ENCODE measurements at regions not wholly inside any gene's neighbourhood (a gene's known extent, or its start where the extent isn't known, plus 50 kb on each side); places are given as distances from the start of the nearest gene placed in this dataset.
A peak's percentile ranks its signal among the peaks of the same experiment; 100 is the strongest.

DNA sequence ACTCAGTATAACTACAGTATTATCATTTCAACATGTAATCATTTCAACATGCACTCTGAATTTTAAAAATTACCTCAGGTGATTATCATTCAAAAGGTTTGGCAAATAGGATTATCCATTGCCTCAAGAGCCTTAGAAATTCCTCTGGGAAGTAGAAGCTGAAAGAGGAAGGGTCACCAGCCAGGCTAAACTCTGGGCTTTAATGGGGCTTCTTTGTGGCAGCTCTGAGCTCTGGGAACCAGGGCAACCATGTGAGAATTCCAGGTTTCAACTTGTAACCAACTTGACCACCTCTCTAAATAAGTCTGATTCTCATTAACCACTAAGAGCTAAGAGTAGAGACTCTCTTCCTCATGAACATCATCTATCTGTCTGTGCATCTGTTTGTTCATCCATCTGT lies 117.2 kb upstream of the MED14 start:
- Histone ChIP-seq H3K18ac (ENCODE audit: extremely low read depth, low read length) (no peak overlapping the region; the same call in 1 of the 2 replicates), H3K4me2 (ENCODE audit: insufficient read depth in 1 of 2, low read depth in 2 of 2, low read length in 2 of 2) (peak overlapping the region in 1 of 2 experiments; percentile 39; a peak in 3 of 4 replicates), H3K23ac (ENCODE audit: insufficient read length) (no peak overlapping the region), H3K9me3 (ENCODE audit: insufficient read depth in 2 of 2, low read depth in 1 of 2, low read length in 1 of 2) (no peaks in the 10 kb centered on the region), H3K27me3 (replicated peaks in 1 of 4; ENCODE audit: control insufficient read depth in 3 of 4, extremely low read depth in 1 of 4, insufficient read depth in 3 of 4, low read length in 3 of 4) (no peaks in the 10 kb centered on the region), H2BK20ac (ENCODE audit: low read length) (no peak overlapping the region), H2AK5ac (ENCODE audit: low read depth, low read length) (no peak overlapping the region), H2BK5ac (ENCODE audit: low read depth, low read length) (peak overlapping the region; percentile 73; the same call in 1 of the 2 replicates), H3K9ac (replicated peaks in 1 of 4; ENCODE audit: extremely low read depth in 1 of 4, low read depth in 3 of 4, low read length in 3 of 4) (no peak overlapping the region), H2AFZ (ENCODE audit: low read length) (no peak overlapping the region), H4K5ac (ENCODE audit: insufficient read length, low read depth, low read length) (peak overlapping the region; percentile 95), H3K23me2 (ENCODE audit: low read depth, low read length) (0 out of 2 replicates have a peak, but pooled peaks cover 1% of the 10 kb centered on the region), H3K4ac (replicated peaks; ENCODE audit: insufficient read length, low read depth, low read length) (peak overlapping the region; percentile 94), H3K14ac (ENCODE audit: insufficient read length) (no peak overlapping the region), H3K79me2 (ENCODE audit: control insufficient read depth in 1 of 2, insufficient read depth in 2 of 2, low read length in 2 of 2) (no peaks in the 10 kb centered on the region), H3K56ac (replicated peaks; ENCODE audit: insufficient read length, low read depth, low read length) (no peak overlapping the region), H4K91ac (replicated peaks; ENCODE audit: insufficient read length, low read length) (peak overlapping the region; percentile 84), H4K20me1 (replicated peaks in 1 of 2; ENCODE audit: control insufficient read depth in 1 of 2, insufficient read depth in 2 of 2, low read length in 2 of 2) (no peaks in the 10 kb centered on the region), H3K4me3 (ENCODE audit: extremely low read depth in 1 of 4, insufficient read depth in 2 of 4, low read depth in 3 of 4, low read length in 4 of 4) (peak overlapping the region in 1 of 4 experiments; percentile 29; a peak in 1 of 8 replicates), H2BK12ac (ENCODE audit: low read depth, low read length) (no peak overlapping the region; the same call in 1 of the 2 replicates), H3K4me1 (replicated peaks in 1 of 4; ENCODE audit: control insufficient read depth in 3 of 4, insufficient read depth in 4 of 4, low read length in 3 of 4) (peaks cover 0 to 10% (median 4%) of the 10 kb centered on the region in 4 experiments; a peak in 3 of 7 replicates), H3K36me3 (ENCODE audit: control insufficient read depth in 2 of 4, insufficient read depth in 4 of 4, low read length in 3 of 4) (no peaks in the 10 kb centered on the region), H3K79me1 (ENCODE audit: low read depth, low read length) (no peaks in the 10 kb centered on the region), H4K8ac (ENCODE audit: extremely low read depth, insufficient read depth, low read length) (no peak overlapping the region), H2BK120ac (replicated peaks; ENCODE audit: low read depth, low read length) (peak overlapping the region; percentile 92), H3K27ac (ENCODE audit: low read depth, low read length) (peak overlapping the region; percentile 38; the same call in 1 of the 2 replicates), H2BK15ac (ENCODE audit: low read length) (no peak overlapping the region)
- POLR2A ChIA-PET (ENCODE audit: partially characterized antibody) = interaction anchor here (0.8 kb wide), 1 partner anchor 19 kb away, joined by 3 read pairs; no protein-coding TSS in a partner anchor
- peak; percentile 86 for FAIRE-seq
- no peak for DNase-seq (ENCODE audit: low read depth in 1 of 2, low spot score in 2 of 2)
- CTCF ChIA-PET (ENCODE audit: partially characterized antibody) = no interaction called here
- TF ChIP-seq SIN3A (conservative IDR thresholded peaks at IDR 0.05 in 1 of 2, IDR thresholded peaks at IDR 0.05 in 1 of 2; ENCODE audit: low read depth in 1 of 2, low read length in 2 of 2) = no peak
- TF ChIP-seq KDM4A (IDR thresholded peaks at IDR 0.05; ENCODE audit: low read depth, low read length, severe bottlenecking) = no peak
- TF ChIP-seq BRCA1 (IDR thresholded peaks at IDR 0.05; ENCODE audit: low read depth, low read length) = no peak
- no peak for TF ChIP-seq MAFK (IDR thresholded peaks at IDR 0.05; ENCODE audit: low read depth, low read length)
- TF ChIP-seq, protein P1, sequence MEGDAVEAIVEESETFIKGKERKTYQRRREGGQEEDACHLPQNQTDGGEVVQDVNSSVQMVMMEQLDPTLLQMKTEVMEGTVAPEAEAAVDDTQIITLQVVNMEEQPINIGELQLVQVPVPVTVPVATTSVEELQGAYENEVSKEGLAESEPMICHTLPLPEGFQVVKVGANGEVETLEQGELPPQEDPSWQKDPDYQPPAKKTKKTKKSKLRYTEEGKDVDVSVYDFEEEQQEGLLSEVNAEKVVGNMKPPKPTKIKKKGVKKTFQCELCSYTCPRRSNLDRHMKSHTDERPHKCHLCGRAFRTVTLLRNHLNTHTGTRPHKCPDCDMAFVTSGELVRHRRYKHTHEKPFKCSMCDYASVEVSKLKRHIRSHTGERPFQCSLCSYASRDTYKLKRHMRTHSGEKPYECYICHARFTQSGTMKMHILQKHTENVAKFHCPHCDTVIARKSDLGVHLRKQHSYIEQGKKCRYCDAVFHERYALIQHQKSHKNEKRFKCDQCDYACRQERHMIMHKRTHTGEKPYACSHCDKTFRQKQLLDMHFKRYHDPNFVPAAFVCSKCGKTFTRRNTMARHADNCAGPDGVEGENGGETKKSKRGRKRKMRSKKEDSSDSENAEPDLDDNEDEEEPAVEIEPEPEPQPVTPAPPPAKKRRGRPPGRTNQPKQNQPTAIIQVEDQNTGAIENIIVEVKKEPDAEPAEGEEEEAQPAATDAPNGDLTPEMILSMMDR (IDR thresholded peaks at IDR 0.05; ENCODE audit: control extremely low read depth in 1 of 3, insufficient read depth in 1 of 3, low read depth in 1 of 3, low read length in 3 of 3) = no peak
- TF ChIP-seq CBX5 (IDR thresholded peaks at IDR 0.05; ENCODE audit: low read depth, low read length) = no peak
- TF ChIP-seq POU5F1 (IDR thresholded peaks at IDR 0.05; ENCODE audit: low read depth, low read length) = no peak
- TF ChIP-seq YY1 (IDR thresholded peaks at IDR 0.05; ENCODE audit: low read depth, low read length) = no peak
- no peak for TF ChIP-seq RBBP5 (IDR thresholded peaks at IDR 0.05; ENCODE audit: borderline replicate concordance, low read depth, low read length)
- TF ChIP-seq TEAD4 (IDR thresholded peaks at IDR 0.05; ENCODE audit: low read depth, low read length) = no peak
- TF ChIP-seq TCF12 (IDR thresholded peaks at IDR 0.05; ENCODE audit: low read depth, low read length) = no peak

Data from H1 (cell line).